ENCODE measurements at regions not wholly inside any gene's neighbourhood (a gene's known extent, or its start where the extent isn't known, plus 50 kb on each side); places are given as distances from the start of the nearest gene placed in this dataset.

DNA sequence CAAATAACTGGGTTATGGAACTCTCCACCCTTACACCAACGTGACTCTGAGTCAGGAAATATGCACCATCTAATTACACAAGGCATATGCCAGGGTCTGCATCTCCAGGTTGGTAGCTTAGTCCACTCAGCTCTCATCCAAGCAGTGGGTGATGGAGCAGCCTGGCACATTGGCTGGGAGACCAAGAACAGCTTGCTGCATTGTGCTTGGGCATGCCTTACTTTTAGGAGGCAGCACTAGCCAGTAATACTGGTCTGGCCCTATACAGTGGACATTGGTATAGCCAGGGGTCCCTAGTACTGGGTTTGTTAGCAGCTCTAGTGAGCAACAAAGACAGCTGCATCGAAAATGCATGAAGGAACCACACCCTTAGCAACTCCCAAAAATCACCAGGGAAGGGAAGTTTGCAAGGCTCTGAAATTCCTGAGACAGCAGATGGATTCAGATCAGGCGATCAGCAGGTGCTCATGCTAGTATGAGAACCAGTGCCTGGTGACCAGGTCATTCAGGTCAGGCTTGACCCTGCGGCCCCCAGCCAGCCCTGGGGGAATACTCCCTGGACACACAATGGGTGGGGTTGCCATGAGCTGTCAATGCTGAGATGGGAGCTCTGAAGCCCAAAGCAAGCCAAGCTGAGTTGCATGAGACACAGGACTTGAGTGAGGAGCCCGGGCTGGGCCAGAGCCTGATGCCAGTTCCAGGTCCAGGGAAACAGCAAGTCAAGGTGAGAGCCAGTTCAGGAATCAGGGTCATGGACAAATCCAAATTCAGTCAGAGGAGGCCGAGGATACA is 217.9 kb upstream of the ZMIZ1 start:
- DNase-seq, result no peak

DNA sequence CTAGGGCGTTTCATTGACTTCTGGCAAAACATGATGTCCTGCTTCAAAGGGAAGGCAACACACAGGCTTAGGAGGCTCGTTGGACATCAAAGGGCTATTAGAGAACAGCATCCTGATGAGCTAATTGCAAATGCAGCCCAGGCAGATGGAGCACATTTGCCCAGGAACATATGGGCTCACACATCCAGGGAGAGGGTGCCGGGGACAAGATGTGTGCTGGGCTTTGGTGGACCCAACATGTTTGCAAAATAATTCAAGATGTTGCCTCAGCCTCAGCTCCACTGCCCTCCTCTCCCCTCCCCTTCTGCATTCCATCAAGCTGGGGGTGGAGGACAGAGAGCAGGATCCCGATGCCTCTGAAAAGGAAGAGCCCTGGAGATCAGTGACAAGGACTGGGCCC is 217.1 kb upstream of the ZMIZ1 start:
- DNase-seq, result no peak

DNA sequence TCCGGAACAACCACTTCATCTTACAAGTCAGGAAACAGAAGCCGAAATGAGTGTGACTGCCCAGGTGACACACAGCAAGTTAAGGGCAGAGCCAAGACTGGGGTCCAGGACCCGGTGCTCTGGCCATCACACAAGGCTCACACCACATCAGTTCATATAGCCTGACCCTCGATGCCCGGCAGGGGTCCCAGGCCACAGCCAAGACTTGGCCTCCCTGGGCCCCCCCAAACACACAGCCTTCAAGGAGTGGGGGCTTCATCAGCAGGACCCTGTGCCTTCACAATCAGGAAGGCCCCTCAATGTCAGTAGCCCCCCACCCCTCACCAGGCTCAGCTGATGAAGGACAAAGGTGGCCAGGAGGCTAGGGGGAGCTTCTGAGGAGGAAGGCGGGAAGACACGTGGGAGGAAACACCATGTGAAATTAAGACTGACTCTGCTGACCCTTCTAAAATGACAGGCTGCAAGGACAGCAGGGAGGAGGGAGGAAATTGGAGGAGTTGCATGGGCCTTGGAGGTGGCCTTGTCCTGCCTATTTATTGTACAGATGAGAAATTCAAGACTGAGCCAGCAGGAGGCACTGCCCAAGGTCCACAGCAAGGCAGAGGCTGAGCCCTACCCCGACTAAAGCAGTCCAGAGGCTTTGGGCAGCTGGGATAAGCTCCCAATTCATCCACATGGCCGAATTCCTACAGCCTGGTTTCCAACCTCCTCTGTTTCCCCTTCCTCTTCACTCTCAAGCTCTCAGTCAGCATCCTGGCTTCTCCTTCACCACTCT is 216.1 kb upstream of the ZMIZ1 start:
- peak in 1 of 5 experiments; percentile 6 for DNase-seq

DNA sequence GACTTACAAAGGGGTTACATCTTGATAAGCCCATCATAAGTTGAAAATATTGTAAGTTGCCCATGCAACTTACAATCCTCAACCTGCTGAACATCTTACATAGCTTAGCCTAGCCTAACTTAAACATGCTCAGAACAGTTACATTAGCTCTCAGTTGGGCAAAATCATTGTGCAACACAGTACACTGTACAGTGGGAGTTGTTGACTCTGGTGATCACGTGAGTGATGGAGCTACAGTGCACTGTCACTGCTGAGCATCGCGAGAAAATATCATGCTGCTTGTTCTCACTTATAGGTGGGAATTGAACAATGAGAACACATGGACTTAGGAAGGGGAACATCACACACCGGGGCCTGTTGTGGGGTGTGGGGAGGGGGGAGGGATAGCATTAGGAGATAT is 214.9 kb upstream of the ZMIZ1 start:
- no peak for DNase-seq

DNA sequence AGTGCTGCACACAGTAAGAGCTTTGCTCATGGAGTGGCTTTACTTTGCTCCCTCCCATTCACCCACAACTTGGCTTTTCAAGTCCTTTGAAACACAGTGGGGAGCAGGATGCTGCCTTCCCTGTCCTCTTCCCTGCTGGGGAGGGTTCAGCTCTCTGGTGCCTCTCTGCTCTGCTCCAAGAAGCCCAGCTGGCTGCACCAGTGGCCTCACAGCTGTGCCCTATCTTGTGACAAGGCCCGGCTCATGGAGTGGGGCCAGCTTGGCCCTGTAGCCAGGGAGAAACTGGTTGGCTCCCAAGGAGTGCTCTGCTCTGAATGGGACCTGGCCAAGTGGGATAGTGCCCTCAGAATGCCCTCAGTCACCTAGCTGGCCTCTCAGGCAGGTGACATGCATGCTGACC is 212.3 kb upstream of the ZMIZ1 start:
- DNase-seq, result no peak

DNA sequence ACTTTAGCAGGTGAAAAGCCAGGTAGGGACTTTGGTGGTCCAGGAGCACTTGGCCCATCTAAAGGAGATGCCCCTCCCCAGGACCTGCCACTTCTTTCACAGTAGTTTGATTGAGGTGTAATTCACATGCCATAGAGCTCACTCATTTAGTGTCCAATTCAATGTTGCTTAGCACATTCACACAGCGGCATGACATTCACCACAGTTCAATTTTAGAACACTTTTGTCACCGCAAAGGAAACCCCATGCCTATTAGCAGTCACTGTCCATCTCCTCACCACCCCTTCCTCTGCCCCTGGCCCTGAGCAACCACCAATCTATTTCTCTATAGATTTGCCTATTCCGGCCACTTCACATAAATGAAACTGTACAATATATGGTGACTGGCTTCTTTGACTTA is 211.6 kb upstream of the ZMIZ1 start:
- DNase-seq, result no peak

DNA sequence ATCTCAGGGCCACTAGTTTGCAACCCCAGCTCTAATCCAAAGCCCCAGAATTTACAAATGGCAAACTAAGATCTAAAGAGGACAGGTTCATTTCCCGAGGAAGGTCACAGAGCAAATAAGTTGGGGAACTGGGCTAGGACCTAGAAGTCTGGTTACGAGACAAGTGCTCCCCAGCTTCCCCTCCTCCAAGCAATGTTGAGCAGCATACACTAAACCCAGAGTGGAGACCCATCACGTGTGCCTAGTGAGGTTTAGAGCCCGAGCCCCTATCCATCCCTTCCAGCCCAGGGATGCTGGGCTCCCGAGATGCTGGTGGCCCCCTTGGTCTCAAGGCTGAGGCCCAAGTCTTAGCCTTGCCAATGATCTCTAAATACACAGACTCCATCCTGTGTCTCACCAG is 209.5 kb upstream of the ZMIZ1 start:
- no peak for DNase-seq

DNA sequence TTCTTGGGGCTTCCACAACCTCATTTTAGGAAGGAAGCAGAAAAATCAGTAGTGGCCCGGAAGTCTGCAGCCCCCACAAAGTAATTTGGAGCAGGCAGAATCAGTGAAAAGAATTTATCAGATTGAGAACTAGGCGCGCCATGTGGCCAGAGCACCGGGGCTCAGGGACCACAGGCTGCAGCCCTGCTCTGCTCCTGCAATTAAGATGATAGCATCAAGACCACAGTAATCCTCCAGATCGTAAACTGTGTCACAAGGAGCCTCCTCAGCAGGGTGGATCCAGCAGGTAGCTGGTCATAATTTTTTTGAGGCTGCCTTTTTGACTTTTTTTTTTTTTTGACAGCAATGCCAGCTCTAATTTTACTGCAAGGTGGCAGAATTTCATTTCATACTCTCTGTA is 209.0 kb upstream of the ZMIZ1 start:
- no peak for DNase-seq

DNA sequence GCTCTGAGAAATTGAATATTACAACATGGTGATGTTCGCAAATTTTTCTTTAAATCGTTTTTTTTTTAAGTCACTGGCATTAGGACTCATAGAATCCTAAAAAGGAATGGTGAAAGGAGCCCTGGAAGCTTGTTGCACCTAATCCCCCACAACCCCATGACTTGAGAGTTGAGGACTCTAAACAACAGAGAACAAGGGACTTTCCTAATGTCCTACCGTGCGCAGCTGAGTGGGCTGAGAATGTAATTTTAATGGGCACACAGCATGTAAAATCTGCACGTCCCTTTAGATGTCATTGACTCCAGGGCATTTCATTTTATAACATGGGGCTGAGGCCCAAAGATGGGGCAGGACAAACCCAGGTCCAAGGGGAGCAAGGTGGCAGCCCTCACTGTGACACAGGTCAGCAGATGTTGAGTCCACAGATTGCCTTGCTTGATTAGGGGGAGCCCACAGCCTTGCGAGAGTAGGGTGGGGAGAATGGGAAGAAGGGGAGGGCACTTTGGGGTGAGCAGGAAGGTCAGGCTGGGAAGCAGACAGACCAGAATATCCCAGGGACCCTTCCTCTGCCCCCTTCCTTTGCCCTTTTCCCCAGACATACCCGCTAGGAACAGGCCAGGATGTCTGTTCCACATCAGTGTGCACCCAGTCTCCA is 208.4 kb upstream of the ZMIZ1 start:
- DNase-seq, result no peak

DNA sequence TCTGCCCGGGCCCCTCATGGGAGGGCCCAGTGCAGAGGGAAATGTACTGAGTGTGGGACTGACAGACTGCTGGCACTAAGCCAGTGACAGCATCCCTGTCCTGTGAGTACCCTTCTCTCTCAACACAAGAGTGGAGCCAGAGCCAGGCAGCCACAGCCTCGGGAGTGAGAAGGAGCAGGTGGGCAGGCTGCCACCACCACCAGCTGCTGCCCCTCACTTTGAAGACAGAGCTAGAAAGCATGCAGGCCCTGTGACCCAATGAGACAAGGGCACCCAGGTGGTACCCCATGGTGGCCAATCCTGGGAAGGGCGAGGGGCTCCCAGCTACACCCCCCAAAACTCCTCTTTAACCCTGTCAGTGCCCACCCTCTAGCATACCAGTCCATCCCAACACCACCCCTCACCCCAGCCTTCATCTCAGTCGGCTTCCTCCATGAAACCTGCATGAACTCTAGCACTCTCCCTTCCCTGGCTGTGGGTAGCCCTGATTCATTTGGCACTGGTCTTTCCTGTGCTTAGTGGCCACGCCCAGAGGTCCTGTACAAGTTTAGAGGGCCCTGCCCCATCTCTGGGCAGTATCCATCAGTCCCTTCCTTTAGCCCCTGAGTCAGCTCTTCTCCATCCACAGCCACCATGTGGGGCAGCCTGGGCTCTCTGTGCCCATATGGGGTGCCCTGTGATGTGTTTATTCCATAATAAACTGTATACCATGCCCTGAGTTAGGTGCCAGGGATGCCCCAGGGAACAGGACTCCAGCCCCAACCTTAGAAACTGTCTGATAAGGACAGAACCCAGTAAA is 207.0 kb upstream of the ZMIZ1 start:
- no peak for DNase-seq

DNA sequence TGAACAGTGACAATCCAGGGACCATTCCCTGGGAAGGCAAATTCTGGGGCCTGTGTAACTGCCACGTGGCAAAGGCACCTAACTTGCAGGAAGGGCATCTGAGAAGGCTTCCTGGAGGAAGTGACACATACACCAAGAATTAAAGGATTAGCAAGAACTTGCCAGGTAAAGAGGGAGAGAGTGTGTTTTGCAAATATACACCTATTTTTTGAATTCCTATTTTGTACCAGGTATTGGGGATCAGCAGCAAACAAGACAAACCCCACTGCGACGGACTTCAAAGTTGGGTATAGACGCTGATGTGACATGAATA is 206.5 kb upstream of the ZMIZ1 start:
- DNase-seq, result no peak

DNA sequence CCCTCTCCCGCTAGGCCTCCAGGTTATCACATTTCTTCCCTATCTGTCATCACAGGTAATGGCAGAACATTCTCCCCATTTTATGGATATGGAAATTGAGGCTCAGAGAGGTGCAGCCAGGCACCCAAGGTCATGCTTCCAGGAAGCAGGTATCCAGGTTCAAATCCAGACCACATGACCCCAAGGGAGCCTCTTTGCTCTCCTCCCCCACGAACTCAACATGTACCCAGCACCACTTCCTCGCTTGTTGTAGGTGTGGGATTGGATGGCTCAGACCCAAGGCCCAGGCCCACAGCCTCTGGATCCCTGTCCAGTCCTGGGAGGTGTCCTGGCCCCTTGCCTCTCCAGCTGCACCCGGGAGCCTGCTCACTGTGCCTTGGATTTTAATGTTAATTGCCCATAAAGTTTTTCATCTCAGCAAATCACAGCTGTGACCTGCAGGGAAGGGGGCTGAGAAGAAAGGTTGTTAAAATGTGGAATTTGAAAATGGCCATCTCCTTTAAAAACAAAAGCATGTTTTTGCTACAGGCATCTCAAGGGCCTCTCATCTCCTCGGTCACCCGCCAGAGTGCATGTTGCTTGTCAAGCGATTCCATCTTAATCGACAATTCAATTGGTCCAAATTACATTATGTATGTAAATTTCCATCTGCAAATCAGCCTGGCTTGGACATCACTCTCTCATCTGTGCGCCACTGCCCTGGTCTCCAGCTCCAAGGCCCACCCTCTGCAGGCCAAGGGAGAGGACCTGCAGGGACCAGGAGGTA is 205.4 kb upstream of the ZMIZ1 start:
- no peak for DNase-seq

DNA sequence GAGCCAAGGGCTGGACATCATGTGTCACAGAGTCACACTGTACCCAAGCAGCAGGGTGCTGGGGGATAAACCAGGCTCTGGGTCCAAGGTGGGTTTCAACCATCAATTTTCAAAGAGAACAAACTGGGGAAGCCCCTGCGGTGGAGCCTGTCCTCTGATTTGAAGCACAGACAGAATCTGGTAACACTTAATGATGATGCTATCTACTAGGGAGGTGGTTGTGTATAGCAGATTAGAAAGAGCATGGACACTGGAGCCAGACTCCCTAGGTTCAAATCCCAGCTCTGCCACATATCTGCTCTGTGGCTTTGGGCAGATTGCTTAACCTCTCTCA is 204.9 kb upstream of the ZMIZ1 start:
- DNase-seq, result no peak

DNA sequence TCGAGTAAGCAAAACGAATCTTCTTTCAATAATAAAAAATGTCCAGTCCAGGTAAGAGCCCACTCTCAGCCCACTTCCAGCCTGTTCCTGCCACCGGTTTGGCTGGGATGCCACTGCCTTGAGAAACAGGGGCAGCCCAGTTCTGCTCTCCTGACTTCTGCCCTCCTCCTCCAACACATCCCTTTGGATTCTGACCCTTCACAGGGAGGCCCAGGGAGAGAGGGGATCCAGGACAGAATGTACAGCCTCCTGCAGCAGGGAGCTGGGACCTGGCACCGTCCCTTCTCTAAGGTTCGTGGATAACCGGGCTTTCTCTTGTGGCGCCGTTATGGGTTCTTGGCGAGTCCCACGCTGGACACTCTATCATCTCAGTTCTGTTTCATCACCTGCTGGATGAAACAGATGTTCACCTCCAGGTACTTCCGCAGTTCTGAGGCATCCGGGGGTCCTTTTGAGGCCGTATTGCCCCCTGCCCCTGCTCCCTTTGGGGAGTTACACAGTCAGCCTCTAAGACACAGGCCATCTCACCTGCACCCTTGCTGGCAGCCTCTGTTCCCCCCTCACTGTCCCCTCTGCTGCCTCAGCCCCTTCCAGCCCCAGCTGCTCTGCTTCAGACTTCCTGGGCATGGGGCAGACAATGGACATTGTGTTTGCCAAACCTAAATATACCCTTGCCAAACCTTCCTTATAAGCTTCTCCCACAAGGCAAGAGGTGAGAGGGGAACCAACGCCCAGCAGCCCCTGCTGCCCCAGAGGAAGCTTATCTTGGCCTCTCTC is 203.8 kb upstream of the ZMIZ1 start:
- DNase-seq, result no peak

DNA sequence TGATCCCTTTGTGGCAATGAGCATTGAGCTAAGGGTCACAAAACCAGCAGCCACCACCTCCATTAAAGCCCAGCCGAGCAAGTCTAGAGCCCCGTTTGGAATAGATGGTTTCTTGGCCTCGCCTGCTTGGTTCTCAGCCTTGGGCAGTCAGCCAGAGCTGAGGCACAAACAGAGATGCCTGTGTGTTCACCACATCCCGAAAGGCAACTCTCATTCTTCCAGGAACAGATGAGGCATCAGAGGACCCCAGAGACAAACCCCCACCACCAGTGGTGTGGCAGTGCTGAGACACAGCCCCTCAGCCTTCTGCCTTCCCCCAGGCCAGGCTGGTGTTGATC is 203.3 kb upstream of the ZMIZ1 start:
- no peak for DNase-seq

DNA sequence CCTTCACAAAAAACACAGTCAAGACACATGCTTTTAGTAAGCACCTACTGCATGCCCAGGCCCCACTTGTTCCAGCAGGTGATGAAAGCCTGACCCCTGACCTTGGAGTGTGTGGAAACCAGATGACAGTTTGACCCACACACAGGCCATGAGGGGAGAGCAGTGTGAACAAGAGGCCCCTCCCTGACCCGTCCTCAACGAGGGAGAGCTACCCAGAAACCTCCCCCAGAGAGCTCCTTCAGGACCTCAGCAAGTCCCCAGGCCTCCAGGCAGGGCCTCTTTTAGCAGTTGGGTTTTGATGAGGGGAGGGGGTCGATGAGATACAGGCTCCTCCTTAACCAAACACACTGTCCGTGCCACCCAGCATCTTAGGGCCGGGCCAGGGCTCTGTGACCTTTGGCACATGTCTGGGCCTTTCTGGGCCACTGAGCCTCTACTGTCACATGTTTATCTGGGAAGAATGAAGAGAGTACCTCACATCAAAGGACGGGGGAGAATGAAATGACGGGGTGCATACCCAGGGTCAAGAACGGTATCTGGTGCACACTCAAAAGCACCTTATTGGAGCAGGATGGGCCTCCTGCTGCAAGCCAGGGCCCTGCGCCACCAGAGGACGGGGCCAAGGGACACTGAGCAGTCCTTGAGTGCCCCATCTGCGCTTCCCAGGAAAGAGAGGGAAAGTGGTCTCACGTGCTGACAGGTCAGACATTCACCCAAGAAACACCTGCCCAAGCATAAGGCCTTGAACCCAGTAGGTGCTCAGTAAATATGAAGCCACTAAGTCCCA is 202.6 kb upstream of the ZMIZ1 start:
- DNase-seq, result no peak

DNA sequence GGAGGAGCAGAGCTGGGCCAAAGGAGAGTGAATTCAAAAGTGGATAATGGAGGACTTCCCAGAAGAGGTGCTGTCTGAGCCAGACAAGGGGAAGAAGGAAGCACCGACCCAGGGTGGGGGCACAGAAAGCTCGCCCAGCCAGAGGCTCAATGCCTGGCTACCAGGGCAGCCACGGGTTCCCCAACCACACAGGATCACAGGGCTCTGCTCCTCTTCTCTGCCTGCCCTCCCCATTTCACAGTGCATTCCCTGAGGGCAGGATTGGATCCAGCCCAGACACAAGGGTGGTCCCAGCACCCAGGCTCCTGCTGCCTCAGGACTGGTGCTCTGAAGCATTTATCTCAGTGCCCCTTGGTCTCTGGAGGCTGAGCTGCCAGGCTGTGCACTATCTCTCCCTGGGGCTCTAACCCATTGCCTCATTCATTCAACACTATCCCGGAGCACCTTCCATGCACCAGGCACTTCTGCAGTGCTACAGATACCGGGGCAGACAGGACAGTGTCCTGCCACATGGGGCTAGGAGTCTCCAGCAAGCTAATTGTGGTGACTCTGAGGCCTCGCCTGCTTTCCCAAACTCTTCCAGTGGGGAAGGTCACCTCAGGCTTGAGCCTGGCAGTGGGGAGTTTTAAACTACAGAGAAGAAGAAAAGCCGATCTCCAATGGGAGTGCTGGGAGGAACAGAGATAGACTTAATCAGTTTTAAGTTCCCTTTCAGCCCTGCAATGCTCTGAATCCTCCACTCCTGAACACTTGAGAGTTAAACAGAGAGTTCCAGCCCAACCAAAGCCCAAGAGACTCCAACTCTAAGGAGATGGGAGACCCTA is 201.8 kb upstream of the ZMIZ1 start:
- DNase-seq, result no peak

DNA sequence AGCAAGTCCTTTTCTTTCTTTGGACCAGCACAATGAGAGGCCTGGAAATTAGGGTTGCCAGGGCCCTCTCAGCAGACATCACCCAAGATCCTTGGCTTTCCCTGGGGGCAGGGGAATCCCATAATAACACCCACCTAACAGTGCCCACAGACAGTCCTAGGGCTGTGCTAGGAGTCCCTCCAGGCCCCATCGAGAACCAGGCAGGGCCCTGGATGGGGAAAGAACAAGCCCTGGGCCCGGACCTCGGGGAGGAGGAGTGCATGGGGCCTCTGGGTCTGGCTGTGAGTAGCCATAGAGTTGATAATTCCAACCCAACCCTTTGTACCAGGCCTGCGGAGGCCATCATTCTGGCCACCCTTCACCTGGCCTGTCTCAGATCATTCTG is 201.2 kb upstream of the ZMIZ1 start:
- DNase-seq, result no peak

DNA sequence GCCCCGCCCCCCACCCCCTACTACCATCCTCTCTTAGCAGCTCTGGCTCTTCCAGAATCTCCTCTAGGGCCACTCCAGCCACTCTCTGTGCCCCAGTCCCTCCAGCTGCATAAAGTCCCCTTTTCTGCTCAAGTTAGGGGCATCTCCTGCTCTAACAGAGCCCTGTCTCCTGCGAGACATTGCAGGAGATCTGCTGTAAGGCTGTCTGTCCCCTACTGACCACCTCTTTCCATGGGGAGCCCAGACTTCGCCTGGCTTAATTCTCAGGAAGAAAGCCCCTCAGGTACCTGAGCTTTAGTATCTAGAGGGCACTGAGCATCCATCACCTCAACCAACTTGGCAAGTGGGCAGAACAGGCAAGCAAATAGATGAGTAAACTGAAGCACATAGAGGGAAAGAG is 200.7 kb upstream of the ZMIZ1 start:
- DNase-seq, result no peak

DNA sequence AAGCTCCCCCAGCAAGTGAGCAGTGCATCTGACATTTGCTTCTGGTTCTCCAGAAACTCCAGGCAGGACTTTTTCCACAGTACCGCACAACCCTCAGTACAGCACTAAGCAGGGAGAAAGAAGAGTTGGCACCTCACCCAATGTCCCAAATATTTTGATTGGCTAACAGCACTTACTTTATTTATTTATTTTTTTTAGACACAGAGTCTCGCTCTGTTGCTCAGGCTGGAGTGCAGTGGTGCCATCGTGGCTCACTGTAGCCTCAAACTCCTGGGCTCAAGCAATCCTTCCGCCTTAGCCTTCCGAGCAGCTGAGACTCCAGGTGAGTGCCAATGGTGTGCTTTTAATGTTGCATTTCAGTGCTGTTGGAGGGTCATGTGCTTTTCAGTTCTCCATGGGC is 200.3 kb upstream of the ZMIZ1 start:
- no peak for DNase-seq
